IMR-90 (cell line): ENCODE measurements at regions not wholly inside any gene's neighbourhood (a gene's known extent, or its start where the extent isn't known, plus 50 kb on each side); places are given as distances from the start of the nearest gene placed in this dataset.

Experiments used
- CEBPB ChIP-seq: IDR thresholded peaks from 2 replicates; pipeline ENCODE4 v1.6.1; 2012; ENCODE audit warnings: low read depth, low read length, improper control_type of control experiment
- CTCF ChIP-seq: conservative IDR thresholded peaks from 2 replicates; pipeline ENCODE4 v1.5.1; 2012; ENCODE audit warnings: mild to moderate bottlenecking, low read depth, low read length, improper control_type of control experiment
- FOS ChIP-seq: fragments of 150-350 bp; IDR thresholded peaks from 2 replicates; pipeline ENCODE4 v1.6.1; 2016; ENCODE audit warnings: low read depth, low read length
- POLR2A ChIP-seq: IDR thresholded peaks from 2 replicates; pipeline ENCODE4 v1.6.1; 2012; ENCODE audit warnings: mild to moderate bottlenecking, low read depth, low read length
- RCOR1 ChIP-seq: IDR thresholded peaks from 2 replicates; pipeline ENCODE4 v1.6.1; 2012; ENCODE audit warnings: mild to moderate bottlenecking, low read length, improper control_type of control experiment; ENCODE audit not compliant: insufficient replicate concordance
- RFX5 ChIP-seq: IDR thresholded peaks from 2 replicates; pipeline ENCODE4 v1.8.0; 2012; ENCODE audit warnings: low read depth, mild to moderate bottlenecking, low read length, moderate library complexity
- SMC3 ChIP-seq: fragments of 150-350 bp; IDR thresholded peaks from 2 replicates; pipeline ENCODE4 v1.6.1; 2016; ENCODE audit warnings: low read depth, mild to moderate bottlenecking, antibody characterized with exemption, low read length, moderate library complexity
- USF2 ChIP-seq: fragments of 150-350 bp; IDR thresholded peaks from 2 replicates; pipeline ENCODE4 v1.6.1; 2017; ENCODE audit warnings: mild to moderate bottlenecking, antibody characterized with exemption, low read length, low read depth

GRCh38 chrX:13468096-13468495 is 101.3 kb upstream of the EGFL6 start:
- TF ChIP-seq POLR2A (no peak), CTCF (no peak), RCOR1 (no peak), CEBPB (no peak), SMC3 (no peak), RFX5 (no peak), FOS (no peak), USF2 (no peak)
